Loucy (cell line): ENCODE measurements at regions not wholly inside any gene's neighbourhood (a gene's known extent, or its start where the extent isn't known, plus 50 kb on each side); places are given as distances from the start of the nearest gene placed in this dataset.

Source experiments
- H2AFZ ChIP-seq: fragments of 200-600 bp; sonication (generic); 2 replicates; pipeline ENCODE4 v1.6.0; 2016; ENCODE audit warnings: antibody characterized with exemption, mild to moderate bottlenecking, low read length, moderate library complexity
- H3F3A ChIP-seq: fragments of 200-600 bp; 2 replicates; pipeline ENCODE4 v1.6.0; 2016; ENCODE audit warnings: antibody characterized with exemption, low read depth, mild to moderate bottlenecking
- H3K27me3 ChIP-seq: fragments of 200-600 bp; sonication (generic); 2 replicates; pipeline ENCODE4 v1.6.1; 2014; ENCODE audit warnings: low read length, mild to moderate bottlenecking; ENCODE audit not compliant: insufficient read depth, poor library complexity, severe bottlenecking
- H3K36me3 ChIP-seq: fragments of 200-600 bp; sonication (generic); 2 replicates; pipeline ENCODE4 v1.6.1; 2016; ENCODE audit warnings: low read length; ENCODE audit not compliant: insufficient read depth
- H3K4me1 ChIP-seq: fragments of 200-600 bp; sonication (generic); 2 replicates; pipeline ENCODE4 v1.5.1; 2014; ENCODE audit warnings: low read length, mild to moderate bottlenecking; ENCODE audit not compliant: insufficient read depth, poor library complexity, severe bottlenecking
- H3K4me2 ChIP-seq: fragments of 200-600 bp; sonication (generic); 2 replicates; pipeline ENCODE4 v1.6.0; 2014; ENCODE audit warnings: antibody characterized with exemption, low read length, low read depth, mild to moderate bottlenecking; ENCODE audit not compliant: poor library complexity, severe bottlenecking
- H3K4me3 ChIP-seq: fragments of 200-600 bp; sonication (generic); 2 replicates; pipeline ENCODE4 v1.5.1; 2014; ENCODE audit warnings: low read length, mild to moderate bottlenecking, mixed read lengths; ENCODE audit not compliant: poor library complexity, severe bottlenecking
- H3K79me2 ChIP-seq: fragments of 200-600 bp; sonication (generic); 2 replicates; pipeline ENCODE4 v1.6.1; 2014; ENCODE audit warnings: low read length; ENCODE audit not compliant: insufficient read depth
- H3K9ac ChIP-seq: fragments of 200-600 bp; sonication (generic); 2 replicates; pipeline ENCODE4 v1.6.0; 2014; ENCODE audit warnings: mild to moderate bottlenecking, low read depth, low read length, moderate library complexity; ENCODE audit not compliant: poor library complexity, severe bottlenecking
- H3K9me2 ChIP-seq: fragments of 200-600 bp; sonication (generic); replicated peaks from 2 replicates; pipeline ENCODE4 v1.6.1; 2016; ENCODE audit warnings: low read depth, low read length, mixed read lengths
- H3K9me3 ChIP-seq: fragments of 200-600 bp; sonication (generic); 2 replicates; pipeline ENCODE4 v1.6.1; 2014; ENCODE audit warnings: mild to moderate bottlenecking, antibody characterized with exemption, low read length, low read depth; ENCODE audit not compliant: insufficient read depth
- H4K20me1 ChIP-seq: fragments of 200-600 bp; sonication (generic); 2 replicates; pipeline ENCODE4 v1.6.0; 2014; ENCODE audit warnings: antibody characterized with exemption, low read length, mild to moderate bottlenecking; ENCODE audit not compliant: insufficient read depth, poor library complexity, severe bottlenecking
- EZH2phosphoT487 ChIP-seq: fragments of 200-600 bp; IDR thresholded peaks from 2 replicates; pipeline ENCODE4 v1.6.1; 2018; ENCODE audit warnings: antibody characterized with exemption, mild to moderate bottlenecking, moderate library complexity, borderline replicate concordance
- TF ChIP-seq, protein P1 (sequence below): fragments of 200-600 bp; sonication (generic); conservative IDR thresholded peaks from 2 replicates; pipeline ENCODE4 v1.5.1; 2014; ENCODE audit warnings: mild to moderate bottlenecking, antibody characterized with exemption, low read length

DNA sequence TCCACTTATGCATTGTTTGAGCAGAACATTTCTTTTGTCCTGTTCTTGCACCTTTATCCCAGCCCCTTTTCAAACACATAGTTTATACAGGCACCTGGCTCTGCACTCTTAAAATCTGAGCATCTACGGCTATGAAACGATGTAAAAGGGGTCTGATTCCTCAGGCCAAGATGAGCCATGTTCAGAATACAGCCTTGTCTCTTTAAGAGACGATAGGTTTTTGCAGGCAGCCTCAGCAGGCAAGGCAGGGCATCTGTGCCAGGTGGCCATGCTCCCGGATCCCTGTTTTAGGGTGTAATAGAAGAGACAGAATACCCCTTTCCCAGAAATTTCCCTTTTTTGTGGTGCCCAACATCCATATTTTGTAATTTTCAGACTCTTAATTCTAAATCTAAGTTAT is 89.1 kb upstream of the NFIB start:
- Histone ChIP-seq H3K4me1 (no peaks in the 10 kb centered on the region), H3K9ac (no peak overlapping the region), H3K27me3 (no peaks in the 10 kb centered on the region), H3F3A (no peaks in the 10 kb centered on the region), H3K4me3 (no peak overlapping the region), H3K9me2 (no peaks in the 10 kb centered on the region), H3K36me3 (no peaks in the 10 kb centered on the region), H3K79me2 (no peaks in the 10 kb centered on the region), H2AFZ (no peak overlapping the region), H4K20me1 (no peaks in the 10 kb centered on the region), H3K9me3 (no peaks in the 10 kb centered on the region), H3K4me2 (no peak overlapping the region)
- no peak for TF ChIP-seq EZH2phosphoT487
- TF ChIP-seq, protein P1, sequence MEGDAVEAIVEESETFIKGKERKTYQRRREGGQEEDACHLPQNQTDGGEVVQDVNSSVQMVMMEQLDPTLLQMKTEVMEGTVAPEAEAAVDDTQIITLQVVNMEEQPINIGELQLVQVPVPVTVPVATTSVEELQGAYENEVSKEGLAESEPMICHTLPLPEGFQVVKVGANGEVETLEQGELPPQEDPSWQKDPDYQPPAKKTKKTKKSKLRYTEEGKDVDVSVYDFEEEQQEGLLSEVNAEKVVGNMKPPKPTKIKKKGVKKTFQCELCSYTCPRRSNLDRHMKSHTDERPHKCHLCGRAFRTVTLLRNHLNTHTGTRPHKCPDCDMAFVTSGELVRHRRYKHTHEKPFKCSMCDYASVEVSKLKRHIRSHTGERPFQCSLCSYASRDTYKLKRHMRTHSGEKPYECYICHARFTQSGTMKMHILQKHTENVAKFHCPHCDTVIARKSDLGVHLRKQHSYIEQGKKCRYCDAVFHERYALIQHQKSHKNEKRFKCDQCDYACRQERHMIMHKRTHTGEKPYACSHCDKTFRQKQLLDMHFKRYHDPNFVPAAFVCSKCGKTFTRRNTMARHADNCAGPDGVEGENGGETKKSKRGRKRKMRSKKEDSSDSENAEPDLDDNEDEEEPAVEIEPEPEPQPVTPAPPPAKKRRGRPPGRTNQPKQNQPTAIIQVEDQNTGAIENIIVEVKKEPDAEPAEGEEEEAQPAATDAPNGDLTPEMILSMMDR, result no peak

GRCh38 chr9:14402583-14402982 is 88.6 kb upstream of the NFIB start:
- Histone ChIP-seq H3K9me2 (no peaks in the 10 kb centered on the region), H4K20me1 (no peaks in the 10 kb centered on the region), H3F3A (no peaks in the 10 kb centered on the region), H3K27me3 (no peaks in the 10 kb centered on the region), H3K36me3 (no peaks in the 10 kb centered on the region), H3K9ac (no peak overlapping the region), H3K9me3 (no peaks in the 10 kb centered on the region), H3K4me2 (no peak overlapping the region), H3K4me1 (no peaks in the 10 kb centered on the region), H3K79me2 (no peaks in the 10 kb centered on the region), H3K4me3 (no peak overlapping the region), H2AFZ (no peak overlapping the region)
- TF ChIP-seq, protein P1, result no peak
- TF ChIP-seq EZH2phosphoT487, result no peak

DNA sequence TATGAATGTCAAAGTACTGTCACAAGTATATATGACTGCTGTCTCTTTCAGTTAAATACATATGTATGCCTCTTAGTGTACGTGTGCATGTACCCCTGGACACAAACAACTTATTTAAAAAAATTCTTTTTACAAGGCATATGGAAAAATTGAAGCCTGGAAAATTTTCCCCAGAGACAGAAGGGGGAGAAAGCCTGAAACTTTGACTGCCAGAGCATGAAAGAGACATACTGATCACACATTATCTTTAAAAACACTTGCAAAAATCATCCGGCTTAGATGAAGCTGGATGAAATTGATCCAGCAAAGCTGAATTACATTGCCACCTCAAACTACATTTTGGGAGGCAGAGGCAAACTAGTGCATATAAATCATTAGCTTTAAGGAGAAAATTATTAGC is 88.0 kb upstream of the NFIB start:
- no peaks in the 10 kb centered on the region for H3F3A ChIP-seq
- TF ChIP-seq EZH2phosphoT487, result no peak
- TF ChIP-seq, protein P1, result no peak
- H3K27me3 ChIP-seq, result no peaks in the 10 kb centered on the region
- no peaks in the 10 kb centered on the region for H3K9me2 ChIP-seq
- no peaks in the 10 kb centered on the region for H3K36me3 ChIP-seq
- no peaks in the 10 kb centered on the region for H4K20me1 ChIP-seq
- H2AFZ ChIP-seq, result no peak overlapping the region
- H3K9me3 ChIP-seq, result no peaks in the 10 kb centered on the region
- no peak overlapping the region for H3K4me3 ChIP-seq
- H3K79me2 ChIP-seq, result no peaks in the 10 kb centered on the region
- no peak overlapping the region for H3K9ac ChIP-seq
- no peak overlapping the region for H3K4me2 ChIP-seq
- no peaks in the 10 kb centered on the region for H3K4me1 ChIP-seq
